ENCODE measurements at regions not wholly inside any gene's neighbourhood (a gene's known extent, or its start where the extent isn't known, plus 50 kb on each side); places are given as distances from the start of the nearest gene placed in this dataset.

- TF ChIP-seq CHD7 (IDR thresholded peaks at IDR 0.05; ENCODE audit: insufficient replicate concordance, low read length) = no peak
- TF ChIP-seq HDAC6 (IDR thresholded peaks at IDR 0.05; ENCODE audit: low read depth, low read length) = no peak
- no peak for TF ChIP-seq SIRT6 (IDR thresholded peaks at IDR 0.05; ENCODE audit: low read length)
These were observed 58.9 kb downstream of the ID4 start (continued) for GRCh38 chr6:19895866-19896692.

Data from H1 (cell line).